ENCODE measurements at regions not wholly inside any gene's neighbourhood (a gene's known extent, or its start where the extent isn't known, plus 50 kb on each side); places are given as distances from the start of the nearest gene placed in this dataset.

- no peak for DNase-seq
Measured at GRCh38 chr12:127230843-127231260, 1036.1 kb upstream of the TMEM132C start.

GRCh38 chr12:127231371-127231770, 1035.6 kb upstream of the TMEM132C start:
- DNase-seq = no peak

GRCh38 chr12:127233016-127233415, 1034.0 kb upstream of the TMEM132C start:
- DNase-seq = no peak

- no peak for DNase-seq
Measured at GRCh38 chr12:127235761-127236160, 1031.2 kb upstream of the TMEM132C start.

- DNase-seq = no peak
Measured at GRCh38 chr12:127236491-127236890, 1030.5 kb upstream of the TMEM132C start.

GRCh38 chr12:127237151-127237550, 1029.8 kb upstream of the TMEM132C start:
- no peak for DNase-seq

GRCh38 chr12:127238107-127238506, 1028.9 kb upstream of the TMEM132C start:
- no peak for DNase-seq

GRCh38 chr12:127239781-127240180, 1027.2 kb upstream of the TMEM132C start:
- no peak for DNase-seq

- no peak for DNase-seq
Measured at GRCh38 chr12:127240249-127240929, 1026.6 kb upstream of the TMEM132C start.

GRCh38 chr12:127241072-127241817, 1025.7 kb upstream of the TMEM132C start:
- no peak for DNase-seq

- no peak for DNase-seq
Measured at GRCh38 chr12:127245009-127245408, 1022.0 kb upstream of the TMEM132C start.

- no peak for DNase-seq
Measured at GRCh38 chr12:127245437-127245836, 1021.5 kb upstream of the TMEM132C start.

GRCh38 chr12:127247937-127248336, 1019.0 kb upstream of the TMEM132C start:
- DNase-seq = no peak

GRCh38 chr12:127249428-127249827, 1017.5 kb upstream of the TMEM132C start:
- no peak for DNase-seq

GRCh38 chr12:127253797-127254327, 1013.1 kb upstream of the TMEM132C start:
- DNase-seq = no peak

GRCh38 chr12:127254420-127254955, 1012.5 kb upstream of the TMEM132C start:
- DNase-seq = no peak

- DNase-seq = no peak
Measured at GRCh38 chr12:127257366-127257935, 1009.5 kb upstream of the TMEM132C start.

GRCh38 chr12:127260531-127260930, 1006.4 kb upstream of the TMEM132C start:
- DNase-seq = no peak

- DNase-seq = no peak
Measured at GRCh38 chr12:127260999-127261398, 1006.0 kb upstream of the TMEM132C start.

- DNase-seq = no peak
Measured at GRCh38 chr12:127262615-127263014, 1004.4 kb upstream of the TMEM132C start.

GRCh38 chr12:127263621-127264020, 1003.3 kb upstream of the TMEM132C start:
- DNase-seq = no peak

- DNase-seq = no peak
Measured at GRCh38 chr12:127267128-127267527, 999.8 kb upstream of the TMEM132C start.

GRCh38 chr12:127268213-127268612, 998.8 kb upstream of the TMEM132C start:
- no peak for DNase-seq

All from CD4-positive, alpha-beta T cell treated with Interleukin-17A for 1 hour (primary cell).